Gastrocnemius medialis (tissue), 4 donors: ENCODE measurements at regions not wholly inside any gene's neighbourhood (a gene's known extent, or its start where the extent isn't known, plus 50 kb on each side); places are given as distances from the start of the nearest gene placed in this dataset.

ENCODE experiments used
- CTCF ChIP-seq, 5 experiments: fragments of 450-650 bp in 3 of 5; fragments of 200-600 bp in 2 of 5; sonication (generic) in 2 of 5; IDR thresholded peaks in 4 of 5; conservative IDR thresholded peaks in 1 of 5; 1 replicate in 4 of 5; 2 replicates in 1 of 5; pipeline ENCODE4 v1.5.1; 2016 to 2019; ENCODE audit warnings: antibody characterized with exemption in 5 of 5, mild to moderate bottlenecking in 3 of 5, moderate library complexity in 3 of 5
- POLR2A ChIP-seq, 2 donors: fragments of 450-650 bp; IDR thresholded peaks; one replicate each; pipeline ENCODE4 v1.6.1; 2017; ENCODE audit warnings: antibody characterized with exemption in 2 of 2, mild to moderate bottlenecking in 2 of 2, moderate library complexity in 2 of 2

DNA sequence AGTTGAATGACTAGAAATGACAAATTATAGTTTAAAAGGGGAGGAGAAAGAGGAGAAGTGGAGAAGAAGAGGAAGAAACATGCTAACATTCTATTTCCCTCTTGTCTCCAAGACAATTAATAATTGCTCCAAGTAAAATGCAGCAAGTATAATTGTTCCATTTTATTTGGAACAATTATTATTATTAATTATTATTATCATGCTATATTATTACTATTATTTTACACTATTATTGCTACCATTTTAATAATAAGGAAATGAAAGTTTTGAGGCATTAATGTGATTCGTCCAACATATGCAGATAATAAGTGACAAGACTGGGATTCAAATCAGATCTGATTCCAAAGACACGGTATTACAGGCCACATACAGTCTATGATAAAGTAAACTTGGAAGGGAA lies 293.6 kb upstream of the ZC3H12C start:
- TF ChIP-seq CTCF (IDR thresholded peaks at IDR 0.05 in 4 of 5, conservative IDR thresholded peaks at IDR 0.05 in 1 of 5) = no peak
- TF ChIP-seq POLR2A (IDR thresholded peaks at IDR 0.05) = no peak
